ENCODE measurements at regions not wholly inside any gene's neighbourhood (a gene's known extent, or its start where the extent isn't known, plus 50 kb on each side); places are given as distances from the start of the nearest gene placed in this dataset.

- no peak for TF ChIP-seq CTCF (IDR thresholded peaks at IDR 0.05)
- no peak for TF ChIP-seq POLR2A (IDR thresholded peaks at IDR 0.05)
Observed at GRCh38 chr4:45770958-45771357, 352.9 kb downstream of the GABRG1 start.
